ENCODE measurements at regions not wholly inside any gene's neighbourhood (a gene's known extent, or its start where the extent isn't known, plus 50 kb on each side); places are given as distances from the start of the nearest gene placed in this dataset.

- DNase-seq: no peak
These were observed 296.5 kb upstream of the RASGRP1 start for GRCh38 chr15:38861108-38861507.

- DNase-seq: no peak
These were observed 297.5 kb upstream of the RASGRP1 start for GRCh38 chr15:38862099-38862498.

- no peak for DNase-seq
These were observed 298.8 kb upstream of the RASGRP1 start for GRCh38 chr15:38863381-38863780.

GRCh38 chr15:38864122-38864521, 299.5 kb upstream of the RASGRP1 start:
- no peak for DNase-seq

- DNase-seq: peak; percentile 22 to 24
These were observed 300.4 kb upstream of the RASGRP1 start for GRCh38 chr15:38864827-38865581.

GRCh38 chr15:38867556-38867955, 302.9 kb upstream of the RASGRP1 start:
- DNase-seq: no peak

GRCh38 chr15:38868326-38869114, 303.9 kb upstream of the RASGRP1 start:
- no peak for DNase-seq

- DNase-seq: no peak
These were observed 307.0 kb upstream of the RASGRP1 start for GRCh38 chr15:38871638-38872037.

- no peak for DNase-seq
These were observed 308.1 kb upstream of the RASGRP1 start for GRCh38 chr15:38872732-38873131.

GRCh38 chr15:38873158-38873557, 308.5 kb upstream of the RASGRP1 start:
- DNase-seq: no peak

GRCh38 chr15:38874464-38874863, 309.9 kb upstream of the RASGRP1 start:
- DNase-seq: no peak

- no peak for DNase-seq
These were observed 311.6 kb upstream of the RASGRP1 start for GRCh38 chr15:38876211-38876610.

GRCh38 chr15:38876621-38877020, 312.0 kb upstream of the RASGRP1 start:
- no peak for DNase-seq

- no peak for DNase-seq
These were observed 312.9 kb upstream of the RASGRP1 start for GRCh38 chr15:38877471-38877870.

- no peak for DNase-seq
These were observed 313.4 kb upstream of the RASGRP1 start for GRCh38 chr15:38878026-38878425.

GRCh38 chr15:38878926-38879325, 314.3 kb upstream of the RASGRP1 start:
- DNase-seq: no peak

- DNase-seq: no peak
These were observed 315.4 kb upstream of the RASGRP1 start for GRCh38 chr15:38879909-38880471.

GRCh38 chr15:38882221-38882620, 317.6 kb upstream of the RASGRP1 start:
- DNase-seq: no peak

GRCh38 chr15:38883987-38884386, 319.4 kb upstream of the RASGRP1 start:
- no peak for DNase-seq

- DNase-seq: no peak
These were observed 320.4 kb upstream of the RASGRP1 start for GRCh38 chr15:38885001-38885400.

- DNase-seq: no peak
These were observed 320.9 kb upstream of the RASGRP1 start for GRCh38 chr15:38885471-38885952.

GRCh38 chr15:38886315-38887163, 321.9 kb upstream of the RASGRP1 start:
- DNase-seq: no peak
